HG03378 (cell line): ENCODE measurements at regions not wholly inside any gene's neighbourhood (a gene's known extent, or its start where the extent isn't known, plus 50 kb on each side); places are given as distances from the start of the nearest gene placed in this dataset.

Source experiments
- ATAC-seq: cut with Tn5 transposase; IDR thresholded peaks from one replicate; pipeline ENCODE4 v1.9.1; 2021; ENCODE audit warnings: mild to moderate bottlenecking, moderate library complexity; ENCODE audit not compliant: unreplicated experiment

DNA sequence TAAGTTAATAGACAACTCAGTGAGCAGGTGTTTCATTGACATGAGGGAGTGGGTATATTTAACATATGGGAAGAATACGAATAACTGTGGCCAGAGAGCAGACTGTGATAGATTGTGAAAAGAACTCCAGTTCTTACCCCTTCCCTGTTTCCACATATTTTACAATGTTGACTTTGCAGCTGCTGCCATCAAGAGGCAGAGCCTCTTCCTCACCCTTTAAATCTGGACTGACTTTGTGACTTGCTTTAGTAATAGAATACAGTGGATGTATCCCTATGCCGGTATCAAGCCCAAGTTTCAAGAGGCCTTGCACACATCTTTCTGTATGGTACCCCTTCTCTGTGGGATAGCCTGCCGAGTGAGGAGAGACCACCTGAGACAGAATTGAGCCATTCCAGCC is 356.7 kb downstream of the ETNK1 start:
- no peak for ATAC-seq

GRCh38 chr12:22982635-22983034 is 357.7 kb downstream of the ETNK1 start:
- ATAC-seq, result no peak

- no peak for ATAC-seq
These were observed 362.0 kb downstream of the ETNK1 start for GRCh38 chr12:22986997-22987396.

- no peak for ATAC-seq
These were observed 365.5 kb downstream of the ETNK1 start for GRCh38 chr12:22990501-22990900.

GRCh38 chr12:22991250-22991844 is 366.4 kb downstream of the ETNK1 start:
- no peak for ATAC-seq

DNA sequence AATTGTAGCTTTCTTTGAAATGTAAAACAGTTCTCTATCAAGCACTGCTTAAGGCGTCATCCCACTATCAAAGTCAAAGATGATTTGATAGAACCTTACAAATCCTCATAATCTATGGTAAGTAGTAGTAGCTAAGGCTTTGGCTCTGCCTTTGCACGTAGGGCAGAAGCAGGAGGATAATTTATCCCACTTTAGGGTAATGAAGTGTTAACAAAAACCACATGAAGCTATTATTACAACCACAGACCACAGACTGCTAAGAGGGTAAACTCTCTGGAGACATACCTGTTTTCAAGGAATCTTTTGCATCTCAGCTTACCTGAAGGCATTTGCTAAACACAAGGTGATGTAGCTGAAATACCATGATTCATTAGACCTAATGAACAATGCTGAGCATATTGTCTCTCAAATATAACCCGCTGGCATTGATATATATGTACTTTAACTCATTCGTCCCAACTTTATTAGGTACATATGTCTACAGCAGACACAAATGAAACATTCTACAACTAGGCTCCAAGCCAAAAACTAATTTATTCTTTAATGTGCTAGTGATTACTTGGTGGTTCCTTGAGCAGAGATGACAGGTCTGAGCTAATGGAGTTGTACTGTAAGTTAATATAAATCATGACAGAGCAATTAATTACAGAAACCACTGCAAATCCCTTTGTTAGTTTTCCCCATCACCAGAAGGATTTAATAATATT is 368.8 kb downstream of the ETNK1 start:
- ATAC-seq, result no peak

GRCh38 chr12:22994316-22994675 is 369.3 kb downstream of the ETNK1 start:
- no peak for ATAC-seq

- ATAC-seq, result no peak
These were observed 376.5 kb downstream of the ETNK1 start for GRCh38 chr12:23001487-23001886.

DNA sequence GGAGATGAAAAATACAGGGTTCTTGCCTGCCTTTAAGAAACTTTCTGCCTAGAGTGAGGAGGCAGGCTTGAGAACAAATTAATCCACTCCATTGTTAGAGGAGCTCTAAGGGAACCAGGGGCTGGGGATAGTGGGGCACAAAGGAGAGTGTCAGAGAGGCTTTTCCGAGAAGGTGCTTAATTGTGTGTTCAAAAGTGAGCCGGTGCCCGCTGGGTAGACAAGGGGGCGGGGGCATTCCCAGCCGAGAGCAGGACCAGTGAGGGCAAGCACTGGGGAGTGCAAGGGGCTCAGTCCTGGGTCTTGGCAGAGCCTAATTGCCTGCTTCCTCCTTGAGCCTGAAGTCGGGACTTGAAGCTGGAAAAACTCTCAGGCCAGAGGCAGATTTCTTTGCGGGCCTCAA is 377.4 kb downstream of the ETNK1 start:
- ATAC-seq, result no peak

DNA sequence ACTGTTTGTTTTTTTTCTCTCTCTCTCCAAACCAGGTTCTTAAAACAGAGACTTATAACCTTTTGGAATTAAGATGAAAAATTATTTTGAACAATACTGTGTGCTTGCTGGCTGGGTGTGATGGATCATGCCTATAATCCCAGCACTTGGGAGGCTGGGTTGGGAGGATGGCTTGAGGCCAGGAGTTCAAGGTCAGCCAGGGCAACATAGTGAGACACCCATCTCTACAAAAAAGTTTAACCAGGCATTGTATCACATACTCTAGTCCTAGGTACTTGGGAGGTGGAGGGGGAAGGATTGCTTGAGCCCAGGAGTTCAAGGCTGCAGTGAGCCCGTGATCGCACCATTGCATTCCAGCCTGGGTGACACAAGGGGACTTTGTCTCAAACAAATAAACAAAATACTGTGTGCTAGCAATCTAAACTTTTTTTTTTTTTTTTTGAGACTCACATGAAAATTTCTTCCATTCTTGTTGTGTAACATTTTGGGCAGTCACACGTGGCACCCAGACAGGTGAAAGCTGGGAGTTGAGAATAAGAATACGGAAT is 379.6 kb downstream of the ETNK1 start:
- ATAC-seq, result no peak

DNA sequence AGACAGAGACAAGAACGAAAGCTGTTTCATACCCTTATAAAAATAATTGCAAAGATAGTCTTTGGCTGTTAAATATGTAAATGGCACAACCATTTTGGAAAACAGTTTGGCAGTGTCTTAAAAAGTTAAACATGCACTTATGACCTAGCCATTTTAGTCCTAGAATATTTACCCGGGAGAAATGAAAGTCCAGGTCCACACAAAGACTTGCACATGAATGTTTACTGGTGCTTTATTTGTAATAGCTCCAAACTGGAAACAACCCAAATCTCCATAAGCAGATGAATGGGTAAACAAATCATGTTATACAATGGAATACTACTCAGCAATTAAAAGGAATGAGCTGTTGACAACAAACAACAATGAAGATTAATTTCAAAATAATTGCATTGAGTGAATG is 380.4 kb downstream of the ETNK1 start:
- ATAC-seq, result no peak

- no peak for ATAC-seq
These were observed 381.4 kb downstream of the ETNK1 start for GRCh38 chr12:23006413-23006812.

DNA sequence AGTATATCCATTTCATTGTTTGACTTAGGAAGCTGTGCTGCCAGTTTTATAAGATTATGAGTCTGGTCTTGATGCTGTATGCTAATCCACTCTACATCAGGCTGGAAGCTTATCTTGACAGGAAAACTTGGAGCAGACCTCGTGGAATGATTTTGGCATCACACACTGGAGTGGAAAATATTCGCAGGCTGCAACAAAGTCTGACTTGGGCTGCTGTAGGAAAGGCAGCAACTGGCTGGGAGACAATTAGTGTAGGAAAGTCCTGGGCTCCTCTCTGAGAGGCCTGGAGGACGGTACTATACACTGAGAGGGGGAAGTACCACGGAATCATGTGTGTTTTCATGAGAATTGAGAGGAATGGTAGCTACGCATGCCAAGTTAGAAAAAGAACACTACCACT is 383.7 kb downstream of the ETNK1 start:
- no peak for ATAC-seq

GRCh38 chr12:23014749-23015148 is 389.8 kb downstream of the ETNK1 start:
- ATAC-seq, result no peak

- no peak for ATAC-seq
These were observed 400.5 kb downstream of the ETNK1 start for GRCh38 chr12:23025372-23026016.

DNA sequence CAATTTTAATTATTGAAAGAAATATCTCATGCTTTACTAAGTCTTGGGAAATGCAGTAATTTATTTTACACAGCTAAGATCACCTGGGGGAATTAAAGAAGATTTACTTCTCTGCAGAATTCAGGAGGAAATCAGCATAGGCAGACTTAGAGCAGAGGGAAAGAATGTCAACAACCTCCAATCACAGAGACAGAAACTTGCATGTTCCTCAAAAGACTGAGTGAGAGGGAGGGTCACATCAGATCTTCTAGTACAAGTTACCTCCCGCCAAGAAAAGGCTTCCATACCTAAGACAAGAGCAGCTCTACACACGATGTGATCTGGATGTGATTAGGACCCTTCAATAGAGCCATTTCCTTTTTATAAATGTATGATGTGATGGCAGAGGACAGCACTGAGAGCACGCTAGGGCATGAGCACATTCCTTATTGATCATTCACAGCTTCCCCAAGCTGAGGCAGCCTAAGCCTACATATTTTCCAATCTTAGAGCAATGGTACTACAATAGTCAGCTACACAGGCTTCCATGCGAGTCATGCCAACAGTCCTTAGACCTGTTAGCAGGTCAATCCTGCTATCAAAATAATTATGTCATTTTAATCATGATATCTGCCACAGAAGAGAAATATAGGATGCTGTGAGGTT is 403.3 kb downstream of the ETNK1 start:
- no peak for ATAC-seq

DNA sequence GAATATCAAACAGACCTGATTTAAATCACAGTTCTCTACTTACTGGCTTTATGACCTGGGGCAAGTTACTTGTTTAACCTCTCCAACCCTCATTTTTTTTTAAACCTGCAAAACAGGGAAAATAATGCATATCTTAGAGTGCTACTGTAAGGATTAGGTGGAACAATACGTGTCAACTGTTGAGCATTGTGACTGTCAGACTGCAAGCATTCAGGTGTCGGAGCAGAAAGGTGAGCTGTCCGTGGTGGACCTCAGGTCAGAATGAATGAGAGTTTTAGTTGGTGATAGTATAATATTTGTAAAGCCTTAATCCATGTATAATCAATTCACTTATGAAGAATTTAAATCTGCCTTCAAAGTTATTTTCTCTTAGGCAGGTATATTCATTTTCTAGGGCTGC is 404.2 kb downstream of the ETNK1 start:
- ATAC-seq, result no peak

DNA sequence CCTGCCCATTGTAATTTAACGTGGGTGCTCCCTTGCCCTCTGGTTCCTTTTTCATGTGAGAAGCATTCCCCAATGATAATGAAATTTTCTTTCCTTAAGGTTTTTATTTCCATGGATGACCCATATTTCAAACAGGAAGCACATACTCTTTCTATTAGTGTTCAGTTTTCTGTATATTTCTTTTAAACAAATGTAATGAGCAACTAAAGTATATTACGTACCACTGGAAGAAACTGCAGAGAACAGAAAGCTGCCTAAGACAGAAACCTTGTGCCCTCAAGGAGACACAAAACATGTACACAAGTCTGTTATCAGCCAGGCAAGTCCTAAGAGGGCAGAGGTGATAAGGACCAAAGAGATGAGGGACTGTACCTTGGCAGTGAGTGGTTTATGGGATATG is 414.9 kb downstream of the ETNK1 start:
- ATAC-seq, result no peak

GRCh38 chr12:23041774-23042173 is 416.8 kb downstream of the ETNK1 start:
- no peak for ATAC-seq

- no peak for ATAC-seq
These were observed 418.7 kb downstream of the ETNK1 start for GRCh38 chr12:23043646-23044045.

- ATAC-seq, result peak; percentile 90
These were observed 424.2 kb downstream of the ETNK1 start for GRCh38 chr12:23049180-23049579.

GRCh38 chr12:23055004-23055403 is 430.0 kb downstream of the ETNK1 start:
- peak; percentile 63 for ATAC-seq
